GM13977 (cell line): ENCODE measurements at regions not wholly inside any gene's neighbourhood (a gene's known extent, or its start where the extent isn't known, plus 50 kb on each side); places are given as distances from the start of the nearest gene placed in this dataset.

Experiments used
- DNase-seq: peaks from one replicate; pipeline ENCODE4 v3.0.0; 2012; ENCODE audit warnings: low spot score
- CTCF ChIP-seq: IDR thresholded peaks from 2 replicates; pipeline ENCODE4 v1.5.1; 2012; ENCODE audit warnings: mild to moderate bottlenecking, control low read depth; ENCODE audit not compliant: insufficient read depth; ENCODE audit errors: extremely low read depth, missing control alignments
- in situ Hi-C: fragments of 300-500 bp; cut with MboI; formaldehyde crosslinking; loops from one replicate; pipeline ENCODE4 v1.12.0; 2022; ENCODE audit warnings: low sequenced_read_pairs, low pct_unique_long_range_greater_than_20kb, mixed read lengths, inconsistent platforms; ENCODE audit not compliant: unreplicated experiment

GRCh38 chr2:164243315-164243714 lies 378.0 kb downstream of the GRB14 start:
- in situ Hi-C loops, result no loop called here
- DNase-seq, result no peak

GRCh38 chr2:164242409-164242808 lies 378.9 kb downstream of the GRB14 start:
- in situ Hi-C loops, result no loop called here
- TF ChIP-seq CTCF, result no peak
- no peak for DNase-seq

More at GRCh38 chr2:164243315-164243714, 378.0 kb downstream of the GRB14 start:
- no peak for TF ChIP-seq CTCF

- no peak for DNase-seq
- in situ Hi-C loops, result no loop called here
- no peak for TF ChIP-seq CTCF
Observed at GRCh38 chr2:164234074-164234473, 387.2 kb downstream of the GRB14 start.

- DNase-seq, result no peak
- in situ Hi-C loops, result no loop called here
- no peak for TF ChIP-seq CTCF
Observed at GRCh38 chr2:164224007-164224406, 397.3 kb downstream of the GRB14 start.

GRCh38 chr2:164221473-164221872 lies 399.8 kb downstream of the GRB14 start:
- DNase-seq, result no peak
- no peak for TF ChIP-seq CTCF
- in situ Hi-C loops, result no loop called here

- no peak for DNase-seq
- in situ Hi-C loops, result no loop called here
- no peak for TF ChIP-seq CTCF
Observed at GRCh38 chr2:164220265-164220664, 401.0 kb downstream of the GRB14 start.

GRCh38 chr2:164213916-164214315 lies 407.4 kb downstream of the GRB14 start:
- no peak for DNase-seq
- no peak for TF ChIP-seq CTCF
- in situ Hi-C loops, result no loop called here
